GM21360 (cell line): ENCODE measurements at regions not wholly inside any gene's neighbourhood (a gene's known extent, or its start where the extent isn't known, plus 50 kb on each side); places are given as distances from the start of the nearest gene placed in this dataset.

Experiments used
- ATAC-seq: cut with Tn5 transposase; IDR thresholded peaks from one replicate; pipeline ENCODE4 v1.9.1; 2021; ENCODE audit warnings: mild to moderate bottlenecking, moderate library complexity; ENCODE audit not compliant: unreplicated experiment

DNA sequence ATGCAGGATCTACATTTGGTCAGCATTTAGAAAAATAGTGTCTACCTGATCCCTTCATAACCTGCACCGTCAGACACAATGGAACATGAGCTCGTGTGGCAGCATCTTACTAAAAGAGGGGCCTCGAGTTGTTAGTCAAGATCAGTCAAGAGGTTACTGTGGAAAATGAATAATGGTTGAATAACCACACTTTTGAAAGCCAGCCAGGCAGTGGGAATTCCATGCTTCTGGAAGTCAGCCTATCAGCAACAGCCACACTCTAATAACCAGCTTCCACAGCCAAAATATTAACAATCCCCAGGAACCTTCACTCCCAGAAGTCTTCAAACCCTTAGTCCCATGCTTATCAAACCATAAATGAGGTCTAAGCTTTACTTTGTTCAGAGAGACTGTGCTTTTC is 234.3 kb downstream of the HS3ST1 start:
- no peak for ATAC-seq

DNA sequence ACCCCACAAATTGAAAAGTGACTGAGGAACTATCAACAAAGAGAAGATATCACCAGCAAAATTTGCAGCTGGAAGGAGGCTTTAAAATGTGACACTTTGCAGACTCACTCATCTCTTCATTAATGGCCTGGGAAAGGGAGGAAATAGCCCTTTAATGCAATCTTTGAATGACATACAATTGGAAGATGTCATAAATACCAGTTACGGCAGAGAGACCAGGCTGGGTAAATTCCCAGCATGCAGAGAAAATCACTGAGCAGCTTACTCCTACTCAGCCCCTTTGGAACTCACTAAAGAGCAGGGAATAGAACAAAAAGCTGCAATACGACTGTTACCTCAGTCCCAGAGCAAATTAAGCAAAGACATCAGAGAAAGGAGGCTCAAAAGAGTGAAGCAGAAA is 238.9 kb downstream of the HS3ST1 start:
- ATAC-seq, result no peak

DNA sequence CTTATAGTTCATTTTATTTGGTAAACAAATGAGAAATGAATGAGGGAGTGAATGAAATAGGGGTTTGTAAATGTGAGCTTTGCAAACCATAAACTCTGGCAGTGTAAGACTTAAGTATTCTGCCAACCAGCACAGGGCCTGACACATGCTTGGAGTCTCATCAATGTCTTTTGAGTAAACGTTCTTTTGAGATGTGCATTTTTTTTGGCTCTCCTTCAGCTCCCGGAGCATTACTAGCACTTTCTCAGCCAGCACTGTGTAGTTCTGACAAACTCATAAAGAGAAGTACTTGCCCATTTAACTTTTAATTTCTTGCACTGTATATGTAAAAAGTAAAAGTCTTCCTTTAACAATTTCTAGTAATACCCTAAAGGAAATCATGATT is 245.3 kb downstream of the HS3ST1 start:
- ATAC-seq, result no peak

DNA sequence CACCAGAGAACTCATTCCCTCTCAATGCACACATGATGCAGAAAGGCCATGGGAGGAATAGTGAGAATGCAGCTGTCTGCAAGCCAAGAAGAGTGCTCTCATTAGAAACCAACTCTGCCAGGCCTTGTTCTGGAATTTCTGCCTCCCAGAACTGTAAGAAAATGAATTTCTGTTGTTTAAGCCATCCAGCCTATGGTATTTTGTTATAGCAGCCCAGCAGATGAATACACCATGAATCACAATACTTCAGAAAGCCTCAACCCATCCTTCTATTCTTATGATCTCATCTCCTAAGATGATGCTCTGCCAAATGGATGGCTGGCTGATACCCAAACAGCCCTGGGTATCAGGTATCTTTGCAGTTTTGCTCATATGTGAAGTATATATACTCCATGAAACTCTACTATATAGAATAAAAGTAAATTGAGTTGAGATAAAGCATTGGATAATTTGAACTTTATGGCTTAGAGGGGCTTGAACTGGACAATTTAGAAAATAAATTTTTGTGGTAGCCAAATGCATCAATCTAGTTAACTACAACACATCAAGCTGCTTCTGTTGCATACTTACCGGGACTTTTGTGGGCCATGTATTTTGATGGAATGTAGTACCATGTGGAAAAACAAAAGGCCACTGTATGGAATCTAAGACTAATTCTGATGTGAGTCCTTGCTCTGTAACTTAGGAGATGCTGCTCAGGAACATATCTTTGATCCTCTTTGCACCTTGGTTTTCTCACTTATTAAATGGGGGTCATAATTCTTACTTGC is 245.9 kb downstream of the HS3ST1 start:
- no peak for ATAC-seq

DNA sequence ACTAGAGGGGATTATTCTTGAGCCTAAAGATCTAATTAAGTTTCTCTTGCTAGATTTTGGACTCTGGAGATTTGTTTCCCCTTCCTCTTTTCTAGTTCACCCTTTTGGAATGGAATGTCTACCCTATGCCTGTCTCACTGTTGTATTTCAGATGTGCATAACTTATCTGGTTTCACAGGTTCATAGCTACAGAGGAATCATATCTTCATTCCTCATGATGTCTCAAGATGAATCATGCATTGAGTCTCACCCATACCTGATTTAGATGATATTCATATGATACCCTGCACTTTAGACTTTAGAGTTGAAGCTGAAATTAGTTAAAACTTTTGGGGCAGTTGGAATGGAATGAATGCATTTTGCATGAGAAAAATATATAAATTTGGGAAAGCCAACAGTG is 246.7 kb downstream of the HS3ST1 start:
- ATAC-seq, result no peak

DNA sequence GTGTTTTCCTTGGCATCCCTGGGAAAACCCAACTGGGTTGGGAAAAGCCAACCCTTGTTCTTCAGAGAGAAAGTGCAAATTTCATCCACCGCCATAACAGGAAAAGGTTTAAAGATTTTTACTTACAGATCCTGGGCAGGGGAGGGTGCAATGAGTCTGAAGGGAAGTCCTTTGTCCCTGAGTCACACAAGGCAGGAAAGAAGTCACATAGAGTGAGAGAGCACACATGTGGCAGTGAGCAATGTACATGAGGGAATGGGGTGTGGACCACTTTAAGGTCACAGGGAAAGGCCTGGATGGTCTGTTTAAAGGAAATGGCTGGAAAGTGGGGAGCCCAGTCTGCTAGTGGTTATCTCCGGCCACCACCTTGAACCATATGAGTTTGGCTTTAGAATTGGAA is 248.9 kb downstream of the HS3ST1 start:
- ATAC-seq, result no peak

DNA sequence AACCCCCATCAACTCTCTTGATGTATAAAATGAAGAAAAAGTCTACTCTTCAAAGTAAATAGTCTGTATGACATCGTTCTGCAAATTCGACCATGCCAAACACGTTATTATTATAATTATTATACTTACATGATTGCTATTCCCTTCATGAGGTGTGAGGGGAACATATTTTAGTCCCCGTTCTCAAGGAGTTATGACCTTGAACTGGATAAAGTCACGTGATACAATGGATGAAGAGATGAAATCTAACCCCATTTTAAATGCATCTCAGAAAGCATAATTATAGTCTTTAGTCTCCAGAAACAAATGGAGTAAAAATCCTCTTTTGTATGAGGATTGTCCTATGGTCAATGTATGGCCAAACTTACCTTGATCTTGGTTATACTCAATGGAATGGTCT is 250.3 kb downstream of the HS3ST1 start:
- ATAC-seq, result no peak

DNA sequence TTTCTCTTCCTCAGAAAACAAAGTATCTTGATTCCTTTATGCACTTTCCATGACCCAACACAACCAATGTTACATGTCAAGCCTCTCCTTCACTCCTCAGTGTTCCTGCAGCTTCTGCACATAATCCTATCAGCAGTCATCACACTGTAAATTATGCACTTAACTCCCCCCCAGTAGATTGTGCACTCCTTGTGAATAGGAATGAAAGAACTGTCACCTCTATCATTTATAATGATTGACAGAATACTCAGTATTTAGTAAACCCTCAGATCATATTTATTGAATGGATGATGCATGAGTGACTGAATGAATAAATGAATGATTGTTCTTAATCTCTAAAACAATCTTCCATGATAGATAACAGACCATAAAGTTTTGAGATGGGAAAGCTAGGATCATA is 253.3 kb downstream of the HS3ST1 start:
- ATAC-seq, result no peak

DNA sequence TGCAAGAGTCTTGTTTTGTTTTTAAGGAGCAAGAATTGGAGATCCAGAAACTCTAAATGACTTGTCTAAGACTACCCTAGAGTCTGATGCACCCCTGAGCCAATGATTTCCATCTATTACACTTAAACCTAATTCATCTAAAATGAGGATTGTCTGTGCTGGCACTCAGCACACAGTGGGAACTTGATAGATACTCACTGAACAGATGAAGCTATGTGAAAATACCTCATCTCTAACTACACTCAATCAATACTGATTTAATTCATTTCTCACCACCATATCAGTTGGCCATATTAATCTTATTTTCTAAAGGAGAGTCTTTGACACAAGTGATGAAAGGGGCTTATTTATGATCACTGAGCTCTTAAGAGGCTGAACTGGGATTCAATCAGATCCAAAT is 262.1 kb downstream of the HS3ST1 start:
- no peak for ATAC-seq

DNA sequence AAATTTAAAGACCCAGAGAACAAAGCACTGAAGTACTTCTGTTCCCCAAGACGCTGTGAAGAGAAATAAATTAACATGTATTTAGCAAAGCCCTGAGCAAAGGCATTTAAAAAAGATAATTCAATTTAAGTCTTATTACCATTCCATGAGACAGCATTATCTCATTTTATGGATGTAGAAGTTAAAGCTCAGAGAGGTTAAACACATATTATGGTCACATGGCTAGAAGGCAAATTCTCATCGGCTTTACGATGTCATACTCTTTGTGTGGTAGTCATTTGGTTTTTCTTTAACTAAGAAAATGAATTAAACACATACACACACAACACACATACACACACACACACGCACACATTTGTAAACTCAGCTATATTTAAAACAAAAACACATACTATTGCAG is 262.7 kb downstream of the HS3ST1 start:
- ATAC-seq, result no peak

DNA sequence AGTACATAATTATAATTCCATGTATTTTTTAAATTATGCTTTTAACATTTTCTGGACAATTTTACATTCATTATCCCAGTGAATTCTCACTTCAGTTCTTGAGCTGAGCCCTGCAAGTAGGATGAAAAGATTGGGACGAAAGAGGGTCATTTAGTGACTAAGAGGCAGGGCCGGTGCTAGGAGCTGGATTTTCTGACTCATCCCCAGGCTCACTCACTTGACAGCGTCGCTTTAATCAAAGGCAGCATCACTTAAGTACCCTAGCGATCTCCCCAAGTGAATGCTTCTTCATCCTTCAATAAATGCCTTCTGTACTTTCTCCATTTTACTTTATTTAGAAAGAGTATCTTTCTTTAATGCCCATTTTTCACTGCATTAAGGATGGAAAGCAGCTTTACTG is 263.6 kb downstream of the HS3ST1 start:
- no peak for ATAC-seq

DNA sequence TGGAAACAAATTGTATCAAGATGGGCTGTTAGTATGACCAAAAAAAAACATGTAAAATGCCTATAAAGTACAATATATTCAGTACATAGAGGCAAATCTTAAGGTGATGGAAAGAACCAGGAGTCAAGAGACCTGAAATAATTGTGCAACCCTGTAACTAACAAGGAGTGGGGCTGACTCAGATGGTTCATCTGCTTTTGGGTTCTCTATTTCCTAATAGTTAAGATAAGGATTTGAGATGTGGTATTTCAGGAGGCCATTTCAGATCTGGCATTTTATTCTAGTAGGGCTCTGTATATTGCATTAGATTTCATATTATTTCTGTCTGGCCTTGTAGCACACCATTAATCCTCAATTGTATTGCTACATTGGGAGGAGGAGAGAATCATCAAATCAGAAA is 268.4 kb downstream of the HS3ST1 start:
- no peak for ATAC-seq

DNA sequence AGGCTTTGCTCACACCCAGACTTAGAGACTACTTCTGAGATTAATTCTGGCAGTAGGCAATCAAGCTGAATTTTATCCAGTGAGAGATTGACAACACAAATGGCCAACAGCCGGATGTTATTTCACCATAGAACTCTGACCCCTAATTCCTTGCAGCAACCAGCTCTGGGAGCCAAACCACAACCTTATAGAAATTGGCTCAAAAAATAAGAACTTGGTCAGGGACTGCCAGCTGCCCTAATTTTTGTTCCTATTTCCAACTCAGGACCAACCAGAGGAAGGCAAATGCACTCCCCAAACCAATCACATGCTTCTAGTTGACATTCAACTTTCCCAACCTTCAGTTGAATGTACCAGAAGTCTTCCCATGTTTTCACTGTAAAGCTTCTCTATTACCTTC is 269.7 kb downstream of the HS3ST1 start:
- ATAC-seq, result no peak

DNA sequence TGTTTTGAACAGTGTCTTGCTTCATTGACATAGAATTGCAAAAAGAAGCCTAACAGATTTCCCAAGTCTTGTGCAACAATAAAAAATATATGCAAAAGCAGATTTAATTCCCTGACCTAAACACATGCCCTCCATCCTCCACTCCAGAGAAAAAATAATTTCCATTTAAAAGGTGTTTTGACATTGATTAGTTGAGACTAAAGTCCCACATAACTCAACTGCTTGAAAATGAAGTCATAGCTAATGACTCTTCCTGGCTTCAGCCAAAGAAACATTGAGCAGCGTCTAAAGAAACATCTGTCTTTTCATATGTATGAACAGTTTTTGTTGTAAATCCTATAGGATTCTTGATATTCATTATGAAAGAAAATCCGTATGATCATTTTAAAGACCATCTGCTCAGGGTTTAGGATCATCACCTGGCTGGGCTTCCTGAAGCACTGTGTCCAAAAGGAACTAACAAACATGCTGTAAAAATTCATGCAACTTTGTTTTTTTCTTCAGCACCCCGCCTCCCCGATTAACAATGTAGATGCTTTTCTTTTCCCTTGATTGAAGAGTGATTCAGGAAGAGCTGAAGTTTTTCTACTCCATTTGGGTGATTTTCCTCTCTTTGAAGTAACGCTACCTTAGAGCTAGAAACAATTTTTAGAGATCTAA is 273.4 kb downstream of the HS3ST1 start:
- ATAC-seq, result no peak

DNA sequence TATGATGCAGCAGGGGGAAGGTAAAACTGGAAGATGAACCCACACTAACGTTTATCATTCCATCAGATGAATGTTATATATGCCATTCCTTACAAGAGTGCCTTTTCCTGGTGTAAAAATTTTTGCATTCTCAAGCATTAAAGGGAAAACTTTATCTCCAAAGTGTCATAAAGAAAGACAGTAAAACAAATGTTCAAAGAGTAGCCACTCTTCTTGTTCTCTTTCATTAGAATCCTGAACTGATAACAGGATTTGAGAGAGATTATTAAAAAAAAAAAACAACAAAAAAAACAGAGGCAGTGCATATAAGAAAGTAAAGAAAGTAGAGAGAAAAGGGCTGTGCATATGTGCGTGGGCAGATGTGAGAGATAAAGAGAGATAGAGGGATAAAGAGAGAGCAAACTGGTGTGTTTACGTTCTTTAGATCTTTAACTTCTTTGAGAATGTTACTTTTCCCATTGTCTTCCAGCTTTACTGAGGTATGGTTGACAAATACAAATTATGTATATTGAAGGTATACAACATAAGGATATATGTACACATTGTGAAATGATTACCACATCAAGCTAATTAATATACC is 275.4 kb downstream of the HS3ST1 start:
- ATAC-seq, result no peak

DNA sequence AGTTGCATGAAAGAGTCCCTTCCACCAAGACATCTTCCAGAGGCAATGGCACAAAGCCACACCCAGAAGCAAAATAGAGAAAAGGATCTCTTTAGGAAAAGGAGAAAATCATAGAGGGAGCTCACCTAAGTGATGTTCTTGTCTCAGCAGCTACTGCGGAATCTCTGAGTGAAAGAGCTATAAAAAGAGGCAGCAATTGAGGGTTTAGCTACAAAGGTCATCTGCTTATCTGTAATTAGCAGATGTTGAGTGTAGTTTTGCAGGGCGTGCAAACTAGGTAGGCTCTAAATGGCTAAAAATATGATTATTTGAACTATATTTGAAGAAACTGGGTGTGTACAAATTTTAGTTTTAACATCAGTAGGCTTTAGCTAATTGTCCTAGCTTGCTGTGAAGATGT is 276.0 kb downstream of the HS3ST1 start:
- ATAC-seq, result no peak

DNA sequence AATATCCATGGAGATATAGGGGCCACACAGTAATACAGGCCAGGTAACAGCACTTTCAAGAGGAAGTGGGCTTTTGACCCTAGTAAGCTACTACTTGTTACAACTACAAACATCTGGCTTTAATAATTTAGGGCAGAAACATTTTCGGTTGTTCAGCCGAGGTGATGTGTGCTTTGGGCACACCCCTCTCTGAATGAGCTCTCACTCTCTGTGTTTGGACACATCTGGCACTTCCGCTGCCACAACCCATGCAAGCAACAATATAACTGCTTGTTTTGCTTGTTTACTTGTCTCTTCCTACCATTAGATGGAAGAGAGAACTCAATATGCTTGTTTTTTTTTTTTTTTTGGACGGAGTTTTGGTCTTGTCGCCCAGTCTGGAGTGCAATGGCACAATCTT is 277.2 kb downstream of the HS3ST1 start:
- ATAC-seq, result no peak

DNA sequence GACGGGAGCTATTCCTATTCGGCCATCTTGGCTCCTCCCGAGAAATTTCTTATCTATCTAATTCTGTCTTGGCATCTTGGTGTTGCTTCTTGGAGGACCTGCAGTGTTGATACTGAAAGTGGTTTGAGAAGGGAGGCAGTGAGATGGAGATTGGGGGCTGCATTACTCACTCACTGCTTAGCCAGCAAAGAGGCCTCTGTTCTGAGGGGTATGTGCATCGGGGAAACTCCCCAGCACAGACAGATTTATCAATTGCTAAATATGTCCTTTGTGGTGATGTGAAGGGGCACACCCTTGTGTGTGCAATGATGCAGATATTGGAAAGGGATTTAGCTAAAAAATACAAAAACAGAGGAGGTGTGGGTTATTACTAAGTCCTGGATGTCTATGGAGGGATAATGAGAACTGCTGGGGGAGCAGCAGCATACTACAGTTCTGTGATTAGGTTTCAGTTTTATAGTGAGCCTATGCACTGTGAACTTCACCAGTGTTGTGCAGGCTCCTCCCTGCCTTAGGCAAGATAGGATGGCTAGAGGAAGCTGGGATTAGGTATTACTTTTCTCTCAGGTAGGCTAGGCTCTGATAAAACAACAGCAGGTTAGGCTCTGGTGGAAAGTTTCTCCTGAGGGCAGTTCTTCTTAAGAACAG is 279.0 kb downstream of the HS3ST1 start:
- ATAC-seq, result no peak

DNA sequence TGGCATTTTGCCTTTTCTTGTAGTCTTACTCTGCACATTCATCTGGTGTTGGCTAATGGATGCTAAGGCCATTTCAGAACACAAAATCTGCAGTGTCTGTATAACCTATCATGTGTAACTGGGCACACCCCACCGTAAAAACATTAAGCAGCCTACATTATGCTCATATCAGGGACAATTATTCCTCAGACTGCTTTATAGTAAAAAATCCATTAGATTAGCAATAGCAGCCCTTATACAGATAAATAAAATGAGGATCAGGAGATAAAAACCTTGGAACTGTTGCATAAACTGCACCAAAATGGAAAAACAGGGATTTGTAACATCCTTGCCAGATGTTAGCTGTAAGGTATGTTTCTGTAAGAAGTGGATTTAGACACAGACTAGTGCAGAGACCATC is 288.8 kb downstream of the HS3ST1 start:
- ATAC-seq, result no peak

DNA sequence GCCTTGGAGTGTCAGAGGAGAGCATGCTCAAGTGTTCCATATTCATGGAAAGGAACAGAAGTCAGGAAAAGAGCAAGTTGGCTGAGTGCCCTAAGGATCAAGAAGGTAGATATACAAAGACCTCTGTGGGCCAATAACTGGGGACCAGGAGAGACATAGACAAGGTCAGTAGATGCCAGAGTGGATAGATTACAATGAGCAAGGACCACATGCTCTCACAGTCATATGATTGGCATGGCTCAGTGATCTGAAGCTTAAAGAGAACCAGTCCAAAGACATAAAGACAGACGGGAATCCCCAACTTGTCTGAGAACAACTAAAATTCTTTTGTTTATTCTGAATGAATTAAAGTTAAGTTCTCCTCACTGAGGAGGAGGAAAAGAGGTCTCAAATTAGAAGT is 289.7 kb downstream of the HS3ST1 start:
- no peak for ATAC-seq

DNA sequence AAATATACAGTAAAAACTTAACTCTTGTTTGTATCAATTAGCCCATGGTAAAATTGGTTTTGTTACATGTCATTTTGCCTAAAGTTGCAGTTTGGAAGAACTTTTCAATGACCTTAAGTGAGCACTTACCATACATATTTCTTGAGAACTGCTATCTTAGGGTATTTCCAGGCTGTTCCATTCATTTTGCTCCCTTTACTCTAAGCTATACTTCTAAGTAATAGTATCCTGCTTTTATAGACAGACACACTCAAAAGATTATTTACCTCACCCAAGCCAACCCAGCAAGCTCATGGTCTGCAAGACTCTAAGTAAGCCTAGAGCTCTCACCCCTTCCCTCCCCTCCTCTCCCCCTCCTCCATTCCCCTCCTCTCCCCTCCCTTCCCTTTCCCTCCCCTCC is 294.0 kb downstream of the HS3ST1 start:
- ATAC-seq, result no peak

DNA sequence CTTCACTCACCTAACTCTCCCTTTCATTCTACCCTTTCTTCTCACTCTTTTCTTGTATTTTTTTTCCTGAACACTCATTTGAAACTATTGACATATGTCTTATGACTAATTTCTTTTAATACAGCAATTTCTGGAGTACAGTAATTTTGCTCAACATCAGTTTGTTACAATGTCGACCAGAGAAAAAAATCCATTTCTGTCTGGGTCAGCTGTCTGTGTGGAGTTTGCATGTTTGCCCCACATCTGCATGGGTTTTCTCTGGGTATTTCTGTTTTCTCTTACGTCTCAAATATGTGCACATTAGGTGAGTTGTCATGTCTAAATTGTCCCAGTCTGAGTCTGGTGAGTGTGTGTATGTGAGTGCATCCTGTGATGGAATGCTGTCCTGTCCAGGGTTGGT is 294.8 kb downstream of the HS3ST1 start:
- ATAC-seq, result no peak
